GM18870 (cell line): ENCODE measurements at regions not wholly inside any gene's neighbourhood (a gene's known extent, or its start where the extent isn't known, plus 50 kb on each side); places are given as distances from the start of the nearest gene placed in this dataset.
"Not testable (repeated sequence)": the region's sequence is repeated elsewhere in the genome, so short reads cannot be mapped to it uniquely, and the experiment has no call there.

Experiments used
- ATAC-seq: cut with Tn5 transposase; IDR thresholded peaks from one replicate; pipeline ENCODE4 v1.9.1; 2021; ENCODE audit warnings: moderate library complexity; ENCODE audit not compliant: unreplicated experiment

- no peak for ATAC-seq
Observed at GRCh38 chr13:86409466-86410241, 610.4 kb upstream of the SLITRK6 start.

- no peak for ATAC-seq
Observed at GRCh38 chr13:86425170-86425815, 626.1 kb upstream of the SLITRK6 start.

- ATAC-seq, result no peak
Observed at GRCh38 chr13:86426437-86426836, 627.2 kb upstream of the SLITRK6 start.

DNA sequence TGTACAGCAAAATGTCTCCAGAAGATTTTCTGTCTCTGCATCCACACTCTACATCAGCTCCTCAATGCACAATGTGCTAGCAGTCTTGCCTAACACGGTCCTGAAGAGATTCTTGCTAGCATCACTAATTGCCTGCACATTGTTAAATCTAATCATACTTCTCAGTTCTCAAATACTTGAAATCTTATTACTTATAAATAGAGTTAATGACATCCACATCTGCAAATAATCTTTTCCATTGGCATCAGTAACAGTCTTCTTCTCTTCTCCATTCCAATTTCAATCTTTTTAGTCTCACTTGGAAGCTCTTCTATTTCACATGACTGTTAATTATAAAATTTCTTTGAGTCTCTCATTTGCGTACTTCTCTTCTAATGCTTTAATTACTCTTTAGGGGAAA, 630.5 kb upstream of the SLITRK6 start:
- no peak for ATAC-seq

- ATAC-seq, result no peak
Observed at GRCh38 chr13:86438034-86438433, 638.8 kb upstream of the SLITRK6 start.

- no peak for ATAC-seq
Observed at GRCh38 chr13:86445206-86445605, 646.0 kb upstream of the SLITRK6 start.

GRCh38 chr13:86445672-86446071, 646.5 kb upstream of the SLITRK6 start:
- ATAC-seq, result no peak

DNA sequence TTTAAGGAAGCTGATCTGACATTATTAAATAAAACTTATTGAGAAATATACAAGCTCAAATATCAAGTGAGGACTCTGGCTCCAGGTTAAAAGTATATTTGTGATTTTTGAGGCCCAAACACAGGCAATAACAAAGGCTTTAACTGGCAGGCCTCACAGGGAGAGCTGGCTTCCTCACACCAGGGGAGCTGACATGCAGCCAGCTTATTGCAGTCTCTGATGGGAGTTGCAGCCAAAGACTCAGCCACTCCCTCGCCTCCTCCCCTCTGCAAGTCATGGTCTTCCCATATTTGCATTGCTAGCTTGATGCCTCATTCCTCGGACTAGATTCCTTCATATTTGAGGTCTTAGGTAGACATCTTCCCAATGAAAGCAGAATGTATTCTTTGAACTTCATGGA, 647.1 kb upstream of the SLITRK6 start:
- ATAC-seq, result no peak

DNA sequence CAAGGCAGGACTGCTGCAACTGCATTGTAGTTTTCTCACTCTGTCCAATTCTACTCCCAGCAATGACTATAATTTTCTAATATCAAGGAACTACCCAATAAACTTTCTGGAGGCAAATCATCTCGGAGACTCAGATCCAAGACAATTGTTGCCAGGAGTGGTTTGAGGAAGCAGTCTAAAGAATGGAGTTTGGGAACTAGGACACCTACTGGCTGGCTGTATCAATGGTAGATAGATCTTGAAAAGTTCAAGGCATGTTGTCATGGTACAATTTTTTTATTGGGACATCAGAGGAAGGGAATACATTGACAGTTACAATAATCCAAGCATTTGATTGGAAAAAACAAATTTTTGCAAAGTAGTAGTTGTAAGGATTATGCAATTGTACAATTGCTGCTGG, 648.3 kb upstream of the SLITRK6 start:
- ATAC-seq, result no peak

DNA sequence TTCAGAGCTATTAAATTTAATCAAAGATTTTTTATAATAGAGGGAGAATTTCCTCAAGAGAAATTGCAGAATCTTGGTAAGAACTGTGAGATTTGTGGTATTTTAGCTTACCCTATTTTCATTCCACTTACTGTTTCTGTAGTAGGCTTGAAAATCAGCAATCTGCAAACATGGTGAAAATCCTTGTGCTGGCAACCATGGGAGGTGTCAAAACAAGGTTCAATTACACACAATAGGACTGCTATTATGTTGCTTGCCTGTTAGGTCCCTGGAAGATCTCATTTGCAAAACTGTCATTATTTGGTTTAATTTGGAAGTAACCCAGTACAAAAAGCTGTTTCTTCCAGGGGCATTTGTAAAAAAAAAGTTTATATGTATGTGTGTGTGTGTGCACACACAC, 662.8 kb upstream of the SLITRK6 start:
- ATAC-seq, result no peak

GRCh38 chr13:86464193-86464592, 665.0 kb upstream of the SLITRK6 start:
- ATAC-seq, result no peak

- no peak for ATAC-seq
Observed at GRCh38 chr13:86474971-86475370, 675.8 kb upstream of the SLITRK6 start.

DNA sequence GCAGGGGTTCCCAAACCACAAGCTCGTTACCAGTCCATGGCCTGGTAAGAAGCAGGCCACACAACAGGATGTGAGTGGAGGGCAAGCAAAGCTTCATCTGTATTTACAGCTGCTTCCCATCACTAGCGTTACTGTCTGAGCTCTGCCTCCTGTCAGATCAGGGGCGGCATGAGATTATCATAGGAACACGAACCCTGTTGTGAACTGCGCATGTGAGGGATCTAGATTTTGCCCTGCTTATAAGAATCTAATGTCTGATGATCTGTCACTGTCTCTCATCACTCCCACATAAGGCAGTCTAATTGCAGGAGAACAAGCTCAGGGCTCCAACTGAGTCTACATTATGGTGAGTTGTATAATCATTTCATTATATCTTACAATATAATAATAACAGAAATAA, 677.4 kb upstream of the SLITRK6 start:
- no peak for ATAC-seq

DNA sequence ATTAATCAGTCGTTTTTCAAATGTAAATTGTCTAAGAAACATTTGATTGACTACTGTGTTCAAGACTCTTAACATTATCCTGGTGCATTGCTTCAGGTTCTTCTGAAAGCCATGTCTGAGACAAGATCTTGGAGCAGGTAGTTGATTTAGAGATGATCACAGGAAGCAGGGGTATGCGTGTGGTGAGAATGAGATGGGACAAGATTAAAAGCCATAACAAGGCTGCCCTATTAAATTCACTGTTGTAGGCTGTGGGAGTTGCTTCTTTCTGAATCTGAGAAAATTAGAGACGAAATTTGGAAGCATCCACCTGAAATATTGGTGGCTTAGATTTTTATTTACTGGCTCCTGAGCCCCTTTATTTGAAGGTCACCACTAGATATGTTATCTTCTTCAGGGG, 687.4 kb upstream of the SLITRK6 start:
- ATAC-seq, result no peak

DNA sequence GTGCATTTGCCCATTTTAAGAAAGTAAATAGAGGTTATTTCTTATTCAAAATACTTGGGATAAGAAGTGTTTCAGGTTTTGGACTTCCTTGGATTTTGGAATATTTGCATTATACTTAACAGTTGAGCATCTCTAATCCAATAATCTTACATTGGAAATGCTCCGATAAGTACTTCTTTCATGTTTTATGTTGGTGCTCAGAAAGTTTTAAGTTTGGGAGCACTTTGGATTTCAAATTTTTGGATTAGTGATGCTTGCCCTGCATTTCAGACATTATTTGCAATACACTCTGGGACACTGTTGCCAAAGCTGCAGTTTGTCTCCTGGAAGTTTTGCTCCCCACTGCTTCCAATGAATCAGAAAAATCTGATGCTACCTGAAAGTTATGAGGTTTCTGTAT, 691.9 kb upstream of the SLITRK6 start:
- no peak for ATAC-seq

GRCh38 chr13:86501931-86502330, 702.7 kb upstream of the SLITRK6 start:
- not testable (repeated sequence) for ATAC-seq

GRCh38 chr13:86510792-86511191, 711.6 kb upstream of the SLITRK6 start:
- ATAC-seq, result no peak

GRCh38 chr13:86541461-86541860, 742.2 kb upstream of the SLITRK6 start:
- no peak for ATAC-seq

- no peak for ATAC-seq
Observed at GRCh38 chr13:86554066-86554465, 754.8 kb upstream of the SLITRK6 start.

DNA sequence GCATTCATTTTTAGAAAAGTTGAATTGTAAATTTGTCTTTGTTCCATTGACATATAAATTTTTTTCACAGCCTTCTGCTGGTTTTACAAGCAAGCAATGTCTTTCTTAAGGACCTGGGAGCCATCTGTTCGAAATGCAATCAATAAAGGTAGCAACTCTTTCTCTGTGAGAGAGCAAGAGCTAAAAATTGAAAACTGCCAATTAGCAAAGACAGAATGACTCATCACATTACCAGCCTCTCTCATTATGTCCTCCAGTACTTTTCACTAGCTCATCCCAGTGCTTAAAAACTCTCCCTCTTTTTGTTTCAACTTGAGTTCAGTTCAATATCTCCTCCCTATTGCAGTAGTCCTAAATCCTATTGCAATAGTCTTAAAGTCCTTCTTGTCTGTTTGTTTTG, 760.7 kb upstream of the SLITRK6 start:
- ATAC-seq, result no peak

DNA sequence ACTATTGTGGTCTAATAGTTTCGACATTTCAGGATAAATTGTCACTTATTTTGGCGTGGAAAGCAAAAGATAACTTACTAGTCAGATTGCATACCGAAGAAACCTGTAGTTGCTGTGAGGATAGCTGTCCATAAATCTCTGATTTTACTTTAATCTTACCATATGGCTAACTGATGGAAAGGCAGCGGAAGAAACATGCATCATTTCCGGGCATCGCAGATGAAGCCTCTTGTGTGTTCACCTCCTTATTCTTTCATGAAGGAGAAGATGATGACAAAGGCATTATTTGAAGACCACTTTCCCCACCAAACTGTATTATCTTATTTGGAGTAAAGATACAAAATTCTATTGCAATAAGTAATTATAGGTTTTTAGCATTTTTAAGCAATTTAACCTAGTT, 763.6 kb upstream of the SLITRK6 start:
- no peak for ATAC-seq

- no peak for ATAC-seq
Observed at GRCh38 chr13:86563308-86563707, 764.1 kb upstream of the SLITRK6 start.

- ATAC-seq, result no peak
Observed at GRCh38 chr13:86567119-86567518, 767.9 kb upstream of the SLITRK6 start.
